HUES64 (cell line): ENCODE measurements at regions not wholly inside any gene's neighbourhood (a gene's known extent, or its start where the extent isn't known, plus 50 kb on each side); places are given as distances from the start of the nearest gene placed in this dataset.

Source experiments
- H3K27ac ChIP-seq: 2 replicates; pipeline ENCODE4 v1.7.0; 2013; ENCODE audit warnings: low read depth, low read length, inconsistent platforms
- H3K27me3 ChIP-seq: 2 replicates; pipeline ENCODE4 v1.6.1; 2013; ENCODE audit warnings: mild to moderate bottlenecking, low read length; ENCODE audit not compliant: insufficient read depth
- H3K36me3 ChIP-seq: 2 replicates; pipeline ENCODE4 v1.6.1; 2013; ENCODE audit warnings: mild to moderate bottlenecking, low read length; ENCODE audit not compliant: insufficient read depth
- H3K4me1 ChIP-seq: 2 replicates; pipeline ENCODE4 v1.6.1; 2013; ENCODE audit warnings: mild to moderate bottlenecking, low read length, moderate library complexity; ENCODE audit not compliant: insufficient read depth
- H3K4me3 ChIP-seq: 2 replicates; pipeline ENCODE4 v1.5.1; 2013; ENCODE audit warnings: mild to moderate bottlenecking, low read length, moderate library complexity
- H3K9ac ChIP-seq: 2 replicates; pipeline ENCODE4 v1.6.1; 2013; ENCODE audit warnings: mild to moderate bottlenecking, low read depth, low read length
- H3K9me3 ChIP-seq: 2 replicates; pipeline ENCODE4 v1.6.1; 2013; ENCODE audit warnings: low read depth, low read length; ENCODE audit not compliant: insufficient read depth
- WGBS: fragments of 150-250, 120-280 bp; methylation state at CpG from one replicate; pipeline ENCODE4 v1.1.7; 2013; ENCODE audit warnings: missing lambda C conversion rate; 5-methylcytosine and 5-hydroxymethylcytosine counted together

DNA sequence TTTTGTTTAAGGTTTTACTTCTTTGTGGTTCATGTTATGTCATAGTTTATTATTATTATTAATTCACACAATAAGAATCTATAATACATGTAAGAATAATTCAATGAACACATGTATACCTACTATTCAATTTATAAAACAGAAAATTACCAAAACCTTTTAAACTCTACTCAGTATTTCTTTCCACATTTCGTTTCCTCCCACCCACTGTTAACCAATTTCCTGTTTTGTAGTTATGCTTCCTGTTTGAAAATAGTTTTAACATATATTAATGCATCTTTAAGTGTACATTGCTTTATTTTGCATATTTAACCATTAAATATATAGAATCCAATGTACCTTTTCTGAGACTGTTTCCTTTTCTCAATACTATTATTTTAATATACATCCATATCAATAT, 397.9 kb upstream of the SPTLC3 start:
- WGBS = 100% methylated on average over 1 of the region's 1 CpG
- no peak overlapping the region for H3K27ac ChIP-seq

DNA sequence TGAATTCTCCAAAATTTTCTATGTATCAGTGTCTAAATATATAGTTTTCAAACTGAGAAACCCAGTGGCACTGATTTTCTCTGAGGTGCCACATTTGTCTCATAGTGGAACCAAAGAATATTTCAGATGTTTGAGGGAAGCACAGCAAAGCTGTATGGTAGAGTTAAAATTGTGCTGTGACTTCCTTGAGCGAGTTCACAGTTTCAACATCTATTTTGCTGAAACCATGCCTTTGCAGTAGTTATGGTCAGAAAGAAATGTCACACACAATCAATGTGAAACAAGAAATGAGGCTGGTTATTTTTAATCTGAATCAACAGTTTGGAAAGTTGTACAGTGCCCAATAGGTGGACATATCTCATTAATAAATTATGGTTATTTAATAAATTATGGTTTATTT, 394.0 kb upstream of the SPTLC3 start:
- WGBS = 100% methylated on average over 1 of the region's 1 CpG
- H3K27ac ChIP-seq = no peak overlapping the region
- no peak overlapping the region for H3K9ac ChIP-seq
- H3K27me3 ChIP-seq = no peaks in the 10 kb centered on the region
- H3K9me3 ChIP-seq = no peaks in the 10 kb centered on the region; the same call in 1 of the 2 replicates
- no peaks in the 10 kb centered on the region for H3K36me3 ChIP-seq
- no peaks in the 10 kb centered on the region for H3K4me1 ChIP-seq
- H3K4me3 ChIP-seq = no peak overlapping the region

More for the DNA sequence above, 397.9 kb upstream of the SPTLC3 start:
- Histone ChIP-seq H3K9me3 (no peaks in the 10 kb centered on the region; the same call in 1 of the 2 replicates), H3K36me3 (no peaks in the 10 kb centered on the region), H3K4me3 (no peak overlapping the region), H3K4me1 (peaks cover 5% of the 10 kb centered on the region; the same call in 1 of the 2 replicates), H3K27me3 (no peaks in the 10 kb centered on the region), H3K9ac (no peak overlapping the region)

DNA sequence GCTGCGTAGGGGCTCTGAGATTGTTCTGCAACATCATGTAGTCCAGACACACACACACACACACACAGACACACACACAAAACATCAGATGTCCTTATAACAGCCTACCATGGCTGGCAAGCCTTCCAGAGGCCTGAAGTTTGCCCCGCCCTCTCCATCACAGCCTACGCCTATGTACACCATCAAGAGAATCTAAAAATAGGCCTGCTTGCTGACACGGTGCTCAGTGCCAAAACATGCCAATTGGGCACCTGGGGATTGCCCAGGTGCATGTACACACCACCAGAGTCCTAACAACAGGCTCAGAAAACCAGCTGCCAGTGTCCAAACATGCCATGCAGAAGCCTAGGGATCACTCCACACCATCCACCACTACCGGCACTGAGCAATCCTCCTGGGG, 391.7 kb upstream of the SPTLC3 start:
- WGBS = 93% methylated on average over 5 of the region's 5 CpGs
- no peaks in the 10 kb centered on the region for H3K4me1 ChIP-seq
- H3K27ac ChIP-seq = no peak overlapping the region
- no peak overlapping the region for H3K4me3 ChIP-seq
- H3K9me3 ChIP-seq = no peaks in the 10 kb centered on the region; the same call in 1 of the 2 replicates
- no peaks in the 10 kb centered on the region for H3K36me3 ChIP-seq
- H3K27me3 ChIP-seq = no peaks in the 10 kb centered on the region
- no peak overlapping the region for H3K9ac ChIP-seq

DNA sequence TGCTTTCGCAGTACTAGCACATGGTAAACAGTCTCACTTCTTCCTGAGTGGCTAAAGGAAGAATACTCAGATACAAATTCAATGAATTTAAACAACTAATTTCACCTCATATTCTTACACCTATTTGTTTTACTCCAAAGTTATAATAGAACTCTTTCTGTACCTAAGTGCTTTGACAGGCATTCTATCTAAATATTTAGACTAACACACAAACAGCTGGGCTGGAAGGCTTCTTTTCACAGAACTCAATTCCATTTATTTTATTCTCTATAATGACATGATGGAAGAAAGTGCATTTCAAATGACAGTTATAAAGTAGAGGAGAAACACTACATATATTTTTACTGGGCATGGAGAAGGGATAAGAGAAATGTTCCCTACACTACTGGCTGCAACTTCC, 384.9 kb upstream of the SPTLC3 start:
- Histone ChIP-seq H3K27me3 (no peaks in the 10 kb centered on the region), H3K4me3 (no peak overlapping the region), H3K27ac (no peak overlapping the region), H3K9ac (no peak overlapping the region), H3K4me1 (no peaks in the 10 kb centered on the region), H3K36me3 (no peaks in the 10 kb centered on the region), H3K9me3 (no peaks in the 10 kb centered on the region)
- 95% methylated on average over 1 of the region's 1 CpG for WGBS

DNA sequence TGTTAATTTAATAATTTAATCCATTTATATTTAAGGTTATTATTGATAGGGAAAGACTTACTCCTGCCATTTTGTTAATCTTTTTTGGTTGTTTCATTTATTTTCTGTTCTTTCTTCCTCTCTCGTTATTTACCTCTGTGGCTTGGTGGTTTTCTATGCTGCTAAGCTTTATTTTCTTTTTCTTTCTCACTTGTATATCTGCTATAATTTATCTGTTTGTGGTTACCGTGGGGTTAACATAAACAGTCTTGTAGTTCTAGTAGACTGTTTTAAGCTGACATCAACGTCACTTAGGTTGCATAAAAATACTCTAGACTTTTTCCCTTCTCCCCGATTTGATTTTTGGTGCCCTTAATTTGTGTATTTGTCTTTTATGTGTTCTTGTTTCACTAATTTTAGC, 381.3 kb upstream of the SPTLC3 start:
- 94% methylated on average over 2 of the region's 4 CpGs for WGBS
- Histone ChIP-seq H3K27ac (no peak overlapping the region), H3K9ac (no peak overlapping the region), H3K36me3 (no peaks in the 10 kb centered on the region), H3K27me3 (no peaks in the 10 kb centered on the region), H3K9me3 (no peaks in the 10 kb centered on the region), H3K4me1 (no peaks in the 10 kb centered on the region), H3K4me3 (no peak overlapping the region)

DNA sequence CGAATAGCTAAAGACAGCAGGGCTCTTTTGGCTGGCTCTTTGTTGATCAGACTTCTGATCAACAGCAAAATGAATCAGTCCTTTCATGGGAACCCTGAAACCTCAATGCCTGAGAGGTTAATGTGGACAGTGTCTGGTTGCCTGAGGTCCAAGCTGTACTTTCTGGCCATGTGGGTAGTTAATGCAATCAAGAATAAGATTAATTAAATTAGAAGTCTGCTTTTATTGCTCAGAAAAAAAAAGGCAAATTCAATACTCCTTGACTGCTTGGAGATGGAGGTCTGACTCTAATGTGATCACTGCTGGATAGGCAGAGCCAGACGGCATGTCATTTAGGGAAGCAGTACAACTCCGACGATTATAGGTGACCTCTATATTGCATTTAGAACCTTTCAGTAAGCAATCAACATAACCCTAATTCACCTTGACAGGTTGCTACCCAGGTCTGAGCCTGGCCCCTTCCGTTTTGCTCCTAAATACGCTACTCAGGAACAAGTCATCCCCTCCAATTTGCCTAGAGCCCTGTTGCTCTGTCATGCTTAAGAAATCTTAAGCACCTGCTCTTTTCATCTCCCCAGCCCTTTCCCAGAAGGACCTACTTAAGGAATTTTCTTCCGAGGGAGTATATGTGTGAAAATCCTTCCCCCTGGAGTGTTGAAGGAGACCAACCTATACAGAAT, 370.0 kb upstream of the SPTLC3 start:
- no peak overlapping the region for H3K4me3 ChIP-seq
- WGBS = 71% methylated on average over 6 of the region's 7 CpGs
- no peaks in the 10 kb centered on the region for H3K9me3 ChIP-seq
- no peak overlapping the region for H3K27ac ChIP-seq
- no peaks in the 10 kb centered on the region for H3K27me3 ChIP-seq
- H3K36me3 ChIP-seq = no peaks in the 10 kb centered on the region
- no peak overlapping the region for H3K9ac ChIP-seq
- peaks cover 13% of the 10 kb centered on the region for H3K4me1 ChIP-seq

DNA sequence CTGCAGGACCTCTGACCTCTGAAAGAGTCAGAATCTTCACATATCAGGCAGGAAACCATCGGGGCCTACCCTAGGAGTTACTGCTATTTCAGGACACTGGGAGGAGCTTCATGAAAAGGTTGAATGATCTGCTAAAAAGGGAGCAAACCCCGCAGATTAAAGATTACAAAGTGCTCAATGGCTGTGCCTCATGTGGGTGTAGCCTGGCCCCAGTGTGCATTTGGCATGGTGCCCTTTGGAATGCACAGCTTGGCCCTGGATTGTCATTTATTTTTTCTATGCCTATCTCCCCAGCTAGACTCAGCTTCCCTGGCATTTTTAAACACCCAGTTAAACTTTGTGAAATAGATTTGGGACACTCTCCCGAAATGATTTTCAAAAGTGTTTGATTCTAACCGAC, 368.5 kb upstream of the SPTLC3 start:
- Histone ChIP-seq H3K4me1 (peaks cover 13% of the 10 kb centered on the region), H3K27ac (no peak overlapping the region), H3K4me3 (no peak overlapping the region), H3K27me3 (no peaks in the 10 kb centered on the region), H3K9me3 (no peaks in the 10 kb centered on the region), H3K9ac (no peak overlapping the region), H3K36me3 (no peaks in the 10 kb centered on the region)
- 87% methylated on average over 3 of the region's 4 CpGs for WGBS

GRCh38 chr20:12641619-12642018, 367.2 kb upstream of the SPTLC3 start:
- no peaks in the 10 kb centered on the region for H3K27me3 ChIP-seq
- no peak overlapping the region for H3K9ac ChIP-seq
- H3K36me3 ChIP-seq = no peaks in the 10 kb centered on the region
- no peaks in the 10 kb centered on the region for H3K9me3 ChIP-seq
- no peak overlapping the region for H3K27ac ChIP-seq
- H3K4me1 ChIP-seq = peaks cover 13% of the 10 kb centered on the region
- 94% methylated on average over 4 of the region's 4 CpGs for WGBS
- H3K4me3 ChIP-seq = no peak overlapping the region

DNA sequence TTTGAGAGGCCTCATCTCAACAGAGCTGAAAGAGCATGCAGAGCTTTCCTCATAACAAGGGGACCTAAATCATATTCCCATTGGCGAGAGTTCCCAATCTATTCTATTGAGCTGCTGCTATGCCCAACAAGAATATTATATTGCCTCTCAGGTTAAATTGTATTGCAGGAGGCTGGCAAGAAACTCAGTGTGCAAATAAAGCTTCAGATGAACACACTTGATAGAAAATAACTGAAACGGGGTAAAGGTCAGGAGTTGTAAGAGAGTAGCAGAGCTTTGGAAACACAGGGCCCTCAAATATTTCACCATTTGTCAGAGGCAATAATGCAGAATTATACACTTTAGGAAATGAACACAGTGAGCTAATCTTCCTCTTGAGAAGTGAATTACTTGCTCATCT, 364.3 kb upstream of the SPTLC3 start:
- 89% methylated on average over 2 of the region's 2 CpGs for WGBS
- H3K9ac ChIP-seq = no peak overlapping the region
- H3K4me3 ChIP-seq = no peak overlapping the region

DNA sequence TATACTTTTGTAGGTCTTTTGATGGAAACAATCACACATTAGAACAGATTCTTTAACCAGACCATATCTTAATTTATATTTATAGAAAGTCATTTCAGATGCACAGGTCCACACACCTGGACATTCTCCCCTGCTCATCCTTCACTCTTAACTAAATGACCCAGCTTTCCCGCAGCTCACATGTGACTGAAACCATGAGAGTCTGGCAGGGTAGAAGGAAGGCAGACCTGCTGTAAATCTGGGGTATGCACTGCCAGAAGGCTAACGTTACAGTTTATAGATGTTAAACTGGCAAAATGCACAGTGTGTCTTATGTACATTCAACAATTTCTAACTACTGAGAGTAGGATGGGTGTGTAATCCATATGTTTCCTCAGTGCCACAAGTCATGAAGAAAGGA, 359.5 kb upstream of the SPTLC3 start:
- Histone ChIP-seq H3K36me3 (no peaks in the 10 kb centered on the region), H3K4me1 (peaks cover 9% of the 10 kb centered on the region), H3K27ac (no peak overlapping the region), H3K9me3 (no peaks in the 10 kb centered on the region), H3K9ac (no peak overlapping the region), H3K4me3 (no peak overlapping the region), H3K27me3 (no peaks in the 10 kb centered on the region)
- 89% methylated on average over 2 of the region's 2 CpGs for WGBS

More for the DNA sequence above, 364.3 kb upstream of the SPTLC3 start:
- peaks cover 4% of the 10 kb centered on the region; the same call in 1 of the 2 replicates for H3K4me1 ChIP-seq
- no peak overlapping the region for H3K27ac ChIP-seq
- H3K36me3 ChIP-seq = no peaks in the 10 kb centered on the region
- H3K9me3 ChIP-seq = no peaks in the 10 kb centered on the region
- no peaks in the 10 kb centered on the region for H3K27me3 ChIP-seq

GRCh38 chr20:12653642-12654041, 355.1 kb upstream of the SPTLC3 start:
- Histone ChIP-seq H3K4me1 (peaks cover 9% of the 10 kb centered on the region), H3K27ac (no peak overlapping the region), H3K9ac (no peak overlapping the region), H3K4me3 (no peak overlapping the region), H3K27me3 (no peaks in the 10 kb centered on the region), H3K36me3 (no peaks in the 10 kb centered on the region), H3K9me3 (no peaks in the 10 kb centered on the region)

DNA sequence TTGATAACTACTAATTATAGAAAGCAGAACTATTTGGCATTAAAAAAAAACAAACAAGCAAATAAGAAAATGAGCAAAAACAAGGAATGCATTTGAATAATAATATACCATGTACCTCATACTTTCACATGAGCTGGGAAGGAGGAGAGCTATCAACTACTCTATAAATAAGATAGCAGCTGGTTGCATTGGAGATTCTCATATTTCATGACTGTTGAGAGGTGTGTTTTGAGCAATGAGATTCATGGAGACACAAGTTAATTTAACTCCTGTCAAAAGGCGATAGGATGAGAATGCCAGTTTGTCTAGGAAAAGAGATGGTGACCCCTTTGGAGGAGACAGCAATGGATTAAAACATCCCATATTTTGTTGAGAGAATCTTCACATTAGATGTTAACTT, 348.8 kb upstream of the SPTLC3 start:
- peaks cover 3% of the 10 kb centered on the region; the same call in 1 of the 2 replicates for H3K9me3 ChIP-seq
- H3K4me3 ChIP-seq = no peak overlapping the region
- 95% methylated on average over 1 of the region's 1 CpG for WGBS
- no peaks in the 10 kb centered on the region for H3K27me3 ChIP-seq
- no peak overlapping the region for H3K27ac ChIP-seq
- no peaks in the 10 kb centered on the region for H3K36me3 ChIP-seq
- H3K4me1 ChIP-seq = peaks cover 8% of the 10 kb centered on the region
- H3K9ac ChIP-seq = no peak overlapping the region
